SU-DHL-6 (cell line): ENCODE measurements at regions not wholly inside any gene's neighbourhood (a gene's known extent, or its start where the extent isn't known, plus 50 kb on each side); places are given as distances from the start of the nearest gene placed in this dataset.

Experiments used
- H2AFZ ChIP-seq: fragments of 200-600 bp; sonication (generic); 2 replicates; pipeline ENCODE4 v1.6.1; 2014; ENCODE audit warnings: low read depth, mild to moderate bottlenecking, moderate library complexity, mixed read lengths, antibody characterized with exemption, low read length; ENCODE audit not compliant: severe bottlenecking
- H3F3A ChIP-seq: fragments of 200-600 bp; shearing (Covaris generic); 2 replicates; pipeline ENCODE4 v1.6.0; 2016; ENCODE audit warnings: antibody characterized with exemption, mild to moderate bottlenecking; ENCODE audit not compliant: insufficient read depth
- H3K27ac ChIP-seq: fragments of 200-600 bp; sonication (generic); 2 replicates; pipeline ENCODE4 v1.5.1; 2016; ENCODE audit warnings: low read depth, mild to moderate bottlenecking, low read length, moderate library complexity, mixed read lengths
- H3K27me3 ChIP-seq: fragments of 200-600 bp; sonication (generic), shearing (Covaris generic); 2 replicates; pipeline ENCODE4 v1.6.0; 2014; ENCODE audit warnings: mild to moderate bottlenecking, low read length
- H3K36me3 ChIP-seq: fragments of 200-600 bp; sonication (generic); 2 replicates; pipeline ENCODE4 v1.6.1; 2014; ENCODE audit warnings: mild to moderate bottlenecking, low read length, mixed read lengths
- H3K4me2 ChIP-seq: fragments of 300-600, 200-600 bp; shearing (Covaris generic), sonication (generic); 2 replicates; pipeline ENCODE4 v1.6.0; 2014; ENCODE audit warnings: low read length, low read depth, mild to moderate bottlenecking; ENCODE audit not compliant: poor library complexity, severe bottlenecking
- H3K4me3 ChIP-seq: fragments of 200-600 bp; sonication (generic); 2 replicates; pipeline ENCODE4 v1.5.1; 2014; ENCODE audit warnings: antibody characterized with exemption, low read length, mild to moderate bottlenecking, mixed read lengths; ENCODE audit not compliant: insufficient read depth, poor library complexity, severe bottlenecking
- H3K79me2 ChIP-seq: fragments of 200-600 bp; sonication (generic); 2 replicates; pipeline ENCODE4 v1.6.1; 2014; ENCODE audit warnings: mild to moderate bottlenecking, low read length, moderate library complexity; ENCODE audit not compliant: insufficient read depth
- H3K9ac ChIP-seq: fragments of 200-600 bp; sonication (generic); 2 replicates; pipeline ENCODE4 v1.7.0; 2014; ENCODE audit warnings: mild to moderate bottlenecking, low read length
- H3K9me2 ChIP-seq: fragments of 200-600 bp; sonication (generic); replicated peaks from 2 replicates; pipeline ENCODE4 v1.6.1; 2014; ENCODE audit warnings: low read length; ENCODE audit not compliant: insufficient read depth
- H3K9me3 ChIP-seq: fragments of 200-600 bp; sonication (generic); 2 replicates; pipeline ENCODE4 v1.6.1; 2014; ENCODE audit warnings: low read length, mixed read lengths; ENCODE audit not compliant: insufficient read depth
- H4K20me1 ChIP-seq: fragments of 200-600 bp; sonication (generic); 2 replicates; pipeline ENCODE4 v1.6.1; 2014; ENCODE audit warnings: low read depth, mild to moderate bottlenecking, antibody characterized with exemption, low read length, moderate library complexity, mixed read lengths
- CTCF ChIP-seq: fragments of 200-600 bp; sonication (generic); IDR thresholded peaks from one replicate; pipeline ENCODE4 v1.5.1; 2017; ENCODE audit warnings: antibody characterized with exemption, mild to moderate bottlenecking, low read length, moderate library complexity; ENCODE audit not compliant: insufficient read depth, poor library complexity, severe bottlenecking
- EZH2phosphoT487 ChIP-seq: fragments of 200-600 bp; sonication (generic), shearing (Covaris generic); conservative IDR thresholded peaks from 2 replicates; pipeline ENCODE4 v1.6.1; 2018; ENCODE audit warnings: mild to moderate bottlenecking, antibody characterized with exemption, low read length, moderate library complexity, mixed read lengths

- no peak for TF ChIP-seq EZH2phosphoT487
- TF ChIP-seq CTCF, result no peak
- H3K27me3 ChIP-seq, result no peaks in the 10 kb centered on the region
- H3F3A ChIP-seq, result no peaks in the 10 kb centered on the region
- no peaks in the 10 kb centered on the region for H4K20me1 ChIP-seq
- H3K9me2 ChIP-seq, result no peaks in the 10 kb centered on the region
- H3K79me2 ChIP-seq, result no peaks in the 10 kb centered on the region
- no peak overlapping the region for H3K27ac ChIP-seq
- no peak overlapping the region for H2AFZ ChIP-seq
- H3K9ac ChIP-seq, result no peak overlapping the region
- H3K36me3 ChIP-seq, result no peaks in the 10 kb centered on the region
- no peaks in the 10 kb centered on the region for H3K9me3 ChIP-seq
- no peak overlapping the region for H3K4me2 ChIP-seq
- no peak overlapping the region for H3K4me3 ChIP-seq
Observed at GRCh38 chrX:98362630-98363029, 1478.9 kb downstream of the RPA4 start.

GRCh38 chrX:98371994-98372393, 1488.3 kb downstream of the RPA4 start:
- H3K36me3 ChIP-seq, result no peaks in the 10 kb centered on the region
- H2AFZ ChIP-seq, result no peak overlapping the region
- no peaks in the 10 kb centered on the region for H3K9me3 ChIP-seq
- H4K20me1 ChIP-seq, result no peaks in the 10 kb centered on the region
- no peak overlapping the region for H3K27ac ChIP-seq
- H3K4me2 ChIP-seq, result no peak overlapping the region
- no peak overlapping the region for H3K9ac ChIP-seq
- no peaks in the 10 kb centered on the region for H3F3A ChIP-seq
- no peaks in the 10 kb centered on the region for H3K27me3 ChIP-seq
- TF ChIP-seq CTCF (no peak), EZH2phosphoT487 (no peak)
- no peak overlapping the region for H3K4me3 ChIP-seq
- H3K79me2 ChIP-seq, result no peaks in the 10 kb centered on the region
- H3K9me2 ChIP-seq, result no peaks in the 10 kb centered on the region

GRCh38 chrX:98379134-98379533, 1495.4 kb downstream of the RPA4 start:
- Histone ChIP-seq H3K9me2 (no peaks in the 10 kb centered on the region), H3K79me2 (no peaks in the 10 kb centered on the region), H3K9ac (no peak overlapping the region), H3K4me2 (no peak overlapping the region), H3K27me3 (no peaks in the 10 kb centered on the region), H3K9me3 (no peaks in the 10 kb centered on the region), H2AFZ (no peak overlapping the region), H3K4me3 (no peak overlapping the region), H4K20me1 (no peaks in the 10 kb centered on the region), H3F3A (no peaks in the 10 kb centered on the region), H3K27ac (no peak overlapping the region), H3K36me3 (no peaks in the 10 kb centered on the region)
- TF ChIP-seq EZH2phosphoT487 (no peak), CTCF (no peak)
